CD14-positive monocyte (primary cell): ENCODE measurements at regions not wholly inside any gene's neighbourhood (a gene's known extent, or its start where the extent isn't known, plus 50 kb on each side); places are given as distances from the start of the nearest gene placed in this dataset.
"Not testable (repeated sequence)": the region's sequence is repeated elsewhere in the genome, so short reads cannot be mapped to it uniquely, and the experiment has no call there.

Source experiments
- DNase-seq, 3 donors: peaks; one replicate each; pipeline ENCODE4 v3.0.0-alpha.2; 2011 to 2022
- H2AFZ ChIP-seq: 2 replicates; pipeline ENCODE4 v1.6.0; 2012; ENCODE audit warnings: mild to moderate bottlenecking, low read depth, low read length, inconsistent platforms; ENCODE audit not compliant: insufficient read depth, poor library complexity, severe bottlenecking
- H3K27ac ChIP-seq, 2 donors: 1 replicate in 1 of 2; 2 replicates in 1 of 2; pipeline ENCODE4 v1.5.1; 2012 to 2013; ENCODE audit warnings: low read length in 2 of 2, control low read depth in 1 of 2, inconsistent platforms in 1 of 2, low read depth in 1 of 2, mild to moderate bottlenecking in 1 of 2
- H3K27me3 ChIP-seq, 2 donors: one replicate each; pipeline versions ENCODE4 v1.6.0 to v1.6.1; 2011 to 2013; ENCODE audit warnings: low read length in 2 of 2; ENCODE audit not compliant: control insufficient read depth in 2 of 2, insufficient read depth in 2 of 2
- H3K36me3 ChIP-seq, 2 donors: replicated peaks in 1 of 2; 1 replicate in 1 of 2; 2 replicates in 1 of 2; pipeline versions ENCODE4 v1.5.1 to v1.6.1; 2012 to 2013; ENCODE audit warnings: low read length in 2 of 2, control low read depth in 1 of 2, inconsistent platforms in 1 of 2, mild to moderate bottlenecking in 1 of 2; ENCODE audit not compliant: insufficient read depth in 2 of 2, control insufficient read depth in 1 of 2
- H3K4me1 ChIP-seq, 2 donors: 1 replicate in 1 of 2; 2 replicates in 1 of 2; pipeline versions ENCODE4 v1.5.1 to v1.6.1; 2012 to 2013; ENCODE audit warnings: low read length in 2 of 2, control low read depth in 1 of 2, inconsistent platforms in 1 of 2, mild to moderate bottlenecking in 1 of 2, moderate library complexity in 1 of 2; ENCODE audit not compliant: insufficient read depth in 2 of 2, control insufficient read depth in 1 of 2
- H3K4me2 ChIP-seq: replicated peaks from 2 replicates; pipeline ENCODE3; 2012; ENCODE audit warnings: low read length, moderate library complexity, mild to moderate bottlenecking; ENCODE audit not compliant: poor library complexity, severe bottlenecking; ENCODE audit errors: extremely low read depth
- H3K4me3 ChIP-seq, 3 experiments: fragments of 200-600 bp in 1 of 3; sonication (generic) in 1 of 3; replicated peaks in 1 of 3; 1 replicate in 2 of 3; 2 replicates in 1 of 3; pipeline ENCODE4 v1.5.1; 2011 to 2013; ENCODE audit warnings: low read length in 3 of 3, mild to moderate bottlenecking in 3 of 3, control low read depth in 2 of 3, low read depth in 2 of 3, inconsistent platforms in 1 of 3, moderate library complexity in 1 of 3
- H3K79me2 ChIP-seq: 2 replicates; pipeline ENCODE4 v1.6.0; 2012; ENCODE audit warnings: mild to moderate bottlenecking, control low read depth, inconsistent platforms, low read length, moderate library complexity; ENCODE audit not compliant: insufficient read depth
- H3K9ac ChIP-seq: 2 replicates; pipeline ENCODE4 v1.6.0; 2017; ENCODE audit warnings: low read length, mild to moderate bottlenecking; ENCODE audit not compliant: insufficient read depth, poor library complexity, severe bottlenecking
- H3K9me3 ChIP-seq, 2 donors: replicated peaks in 1 of 2; 1 replicate in 1 of 2; 2 replicates in 1 of 2; pipeline versions ENCODE4 v1.5.1 to v1.6.1; 2012 to 2013; ENCODE audit warnings: low read length in 2 of 2, control low read depth in 1 of 2; ENCODE audit not compliant: control insufficient read depth in 1 of 2, insufficient read depth in 1 of 2
- H4K20me1 ChIP-seq: 2 replicates; pipeline ENCODE4 v1.6.0; 2012; ENCODE audit warnings: mild to moderate bottlenecking, low read length, control low read depth, moderate library complexity; ENCODE audit not compliant: insufficient read depth
- H3K27ac Mint-ChIP-seq, 7 donors: one replicate each; pipeline ENCODE4 v1.8.0; 2020; ENCODE audit warnings: mild to moderate bottlenecking in 7 of 7, mixed read lengths in 7 of 7, moderate library complexity in 6 of 7, inconsistent platforms in 2 of 7
- H3K27me3 Mint-ChIP-seq, 3 donors: one replicate each; pipeline ENCODE4 v1.8.0; 2021 to 2022; ENCODE audit warnings: low read depth in 3 of 3, mild to moderate bottlenecking in 3 of 3, mixed read lengths in 3 of 3, moderate library complexity in 3 of 3, inconsistent platforms in 1 of 3
- H3K36me3 Mint-ChIP-seq, 2 donors: one replicate each; pipeline ENCODE4 v1.8.0; 2020; ENCODE audit warnings: mixed read lengths in 2 of 2, inconsistent platforms in 1 of 2, mild to moderate bottlenecking in 1 of 2
- H3K4me1 Mint-ChIP-seq: one replicate; pipeline ENCODE4 v1.8.0; 2020; ENCODE audit warnings: mild to moderate bottlenecking, mixed read lengths
- H3K4me3 Mint-ChIP-seq, 2 donors: one replicate each; pipeline ENCODE4 v1.8.0; 2020; ENCODE audit warnings: mild to moderate bottlenecking in 2 of 2, mixed read lengths in 2 of 2, moderate library complexity in 1 of 2
- H3K9me3 Mint-ChIP-seq, 7 donors: one replicate each; pipeline ENCODE4 v1.8.0; 2020 to 2022; ENCODE audit warnings: mixed read lengths in 7 of 7, mild to moderate bottlenecking in 6 of 7, moderate library complexity in 6 of 7, inconsistent platforms in 2 of 7
- WGBS: methylation state at CpG from one replicate; pipeline ENCODE4 v1.1.5; 2013; ENCODE audit warnings: missing lambda C conversion rate; ENCODE audit not compliant: insufficient coverage; 5-methylcytosine and 5-hydroxymethylcytosine counted together
- intact Hi-C, 2 donors: fragments of 100-400 bp; cut with micrococcal nuclease; formaldehyde crosslinking; loops; one replicate each; pipeline versions ENCODE4 v1.15.0 to v1.15.1; 2023

GRCh38 chr14:19160379-19160778 lies 193.1 kb downstream of the POTEM start:
- H3K9ac ChIP-seq, H3K79me2 ChIP-seq, H4K20me1 ChIP-seq, H3K27me3 Mint-ChIP-seq, intact Hi-C loops, H3K27ac ChIP-seq, H3K4me3 ChIP-seq, H3K36me3 ChIP-seq, H3K27ac Mint-ChIP-seq, H3K27me3 ChIP-seq, H3K36me3 Mint-ChIP-seq, DNase-seq, H2AFZ ChIP-seq, H3K4me3 Mint-ChIP-seq, H3K4me2 ChIP-seq, H3K4me1 Mint-ChIP-seq, H3K4me1 ChIP-seq: not testable (repeated sequence)
- peaks cover 3 to 31% (median 16%) of the 10 kb centered on the region in 7 donors for H3K9me3 Mint-ChIP-seq
- H3K9me3 ChIP-seq, result peaks cover 6 to 29% of the 10 kb centered on the region in 2 donors
- no CpG with 5 or more reads among the region's 1 CpG for WGBS

- peak in 1 of 3 donors; percentile 0 for DNase-seq
- H3K9me3 Mint-ChIP-seq, result peaks cover 3 to 31% (median 16%) of the 10 kb centered on the region in 7 donors
- H3K4me2 ChIP-seq, H3K9ac ChIP-seq, H3K27me3 Mint-ChIP-seq, H3K4me1 ChIP-seq, H3K27ac Mint-ChIP-seq, H3K36me3 Mint-ChIP-seq, H3K27me3 ChIP-seq, H4K20me1 ChIP-seq, H3K4me3 ChIP-seq, H3K36me3 ChIP-seq, intact Hi-C loops, H3K4me3 Mint-ChIP-seq, H3K27ac ChIP-seq, H3K4me1 Mint-ChIP-seq, H3K79me2 ChIP-seq, H2AFZ ChIP-seq: not testable (repeated sequence)
- peaks cover 6 to 34% of the 10 kb centered on the region in 2 donors for H3K9me3 ChIP-seq
- WGBS, result 88% methylated on average over 5 of the region's 6 CpGs
Measured at GRCh38 chr14:19161251-19162033, 194.2 kb downstream of the POTEM start.

GRCh38 chr14:19162034-19162706 lies 194.9 kb downstream of the POTEM start:
- H3K4me1 Mint-ChIP-seq, H3K4me3 Mint-ChIP-seq, H3K27me3 ChIP-seq, H3K4me3 ChIP-seq, intact Hi-C loops, H3K27me3 Mint-ChIP-seq, H3K36me3 ChIP-seq, H4K20me1 ChIP-seq, H3K27ac ChIP-seq, H2AFZ ChIP-seq, H3K9ac ChIP-seq, H3K79me2 ChIP-seq, H3K4me2 ChIP-seq, H3K36me3 Mint-ChIP-seq, H3K4me1 ChIP-seq, H3K27ac Mint-ChIP-seq: not testable (repeated sequence)
- H3K9me3 Mint-ChIP-seq, result peaks cover 3 to 32% (median 16%) of the 10 kb centered on the region in 7 donors
- H3K9me3 ChIP-seq, result peaks cover 6 to 32% of the 10 kb centered on the region in 2 donors
- 74% methylated on average over 5 of the region's 7 CpGs for WGBS
- DNase-seq, result peak in 1 of 3 donors; percentile 1

GRCh38 chr14:19162920-19163319 lies 195.7 kb downstream of the POTEM start:
- H3K27me3 ChIP-seq, H3K4me3 Mint-ChIP-seq, H3K9ac ChIP-seq, H3K27ac ChIP-seq, H3K36me3 Mint-ChIP-seq, intact Hi-C loops, H3K27ac Mint-ChIP-seq, H3K4me1 Mint-ChIP-seq, H4K20me1 ChIP-seq, H3K4me1 ChIP-seq, H2AFZ ChIP-seq, H3K36me3 ChIP-seq, DNase-seq, H3K79me2 ChIP-seq, H3K4me2 ChIP-seq, H3K27me3 Mint-ChIP-seq, H3K4me3 ChIP-seq: not testable (repeated sequence)
- peaks cover 12 to 38% of the 10 kb centered on the region in 2 donors for H3K9me3 ChIP-seq
- WGBS, result no CpG with 5 or more reads among the region's 3 CpGs
- peaks cover 5 to 36% (median 18%) of the 10 kb centered on the region in 7 donors for H3K9me3 Mint-ChIP-seq
